ENCODE measurements at regions not wholly inside any gene's neighbourhood (a gene's known extent, or its start where the extent isn't known, plus 50 kb on each side); places are given as distances from the start of the nearest gene placed in this dataset.

DNA sequence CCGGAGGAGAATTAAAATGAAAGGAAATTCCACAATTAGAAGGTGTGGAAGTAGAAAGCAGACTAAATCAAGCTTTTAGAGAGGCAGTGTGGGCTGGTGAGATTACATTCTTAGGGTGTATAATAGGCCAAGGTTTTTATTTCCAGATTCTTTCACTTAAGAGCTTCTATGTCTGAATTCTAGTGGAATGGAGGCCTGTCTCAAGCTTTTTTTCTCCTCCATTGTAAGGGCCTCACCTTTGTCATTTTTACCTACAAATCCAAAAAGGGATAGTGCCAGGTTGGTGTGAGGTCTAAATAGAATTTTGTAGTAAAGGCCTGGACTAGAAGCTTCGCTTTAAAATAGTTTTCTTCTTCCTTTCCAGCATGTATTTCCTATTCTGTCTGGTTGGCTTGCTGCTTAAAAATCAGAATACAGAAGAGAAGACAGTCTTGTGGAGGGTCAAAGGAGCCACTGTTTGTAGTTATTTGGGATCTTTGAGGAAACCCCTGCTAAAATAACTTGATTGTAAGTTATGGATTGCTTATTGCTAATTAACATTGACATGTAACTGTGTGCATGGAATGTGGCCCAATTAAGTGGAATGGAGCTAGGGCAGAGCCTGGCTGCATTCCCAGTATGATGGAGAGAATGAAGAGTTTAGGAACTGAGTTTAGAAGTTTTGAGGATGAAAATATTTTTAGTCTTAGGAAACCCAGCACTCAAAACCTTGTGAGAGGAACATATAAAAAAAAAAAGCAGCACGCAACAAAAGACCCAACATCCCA is 162.5 kb upstream of the B3GALT2 start:
- DNase-seq = no peak

DNA sequence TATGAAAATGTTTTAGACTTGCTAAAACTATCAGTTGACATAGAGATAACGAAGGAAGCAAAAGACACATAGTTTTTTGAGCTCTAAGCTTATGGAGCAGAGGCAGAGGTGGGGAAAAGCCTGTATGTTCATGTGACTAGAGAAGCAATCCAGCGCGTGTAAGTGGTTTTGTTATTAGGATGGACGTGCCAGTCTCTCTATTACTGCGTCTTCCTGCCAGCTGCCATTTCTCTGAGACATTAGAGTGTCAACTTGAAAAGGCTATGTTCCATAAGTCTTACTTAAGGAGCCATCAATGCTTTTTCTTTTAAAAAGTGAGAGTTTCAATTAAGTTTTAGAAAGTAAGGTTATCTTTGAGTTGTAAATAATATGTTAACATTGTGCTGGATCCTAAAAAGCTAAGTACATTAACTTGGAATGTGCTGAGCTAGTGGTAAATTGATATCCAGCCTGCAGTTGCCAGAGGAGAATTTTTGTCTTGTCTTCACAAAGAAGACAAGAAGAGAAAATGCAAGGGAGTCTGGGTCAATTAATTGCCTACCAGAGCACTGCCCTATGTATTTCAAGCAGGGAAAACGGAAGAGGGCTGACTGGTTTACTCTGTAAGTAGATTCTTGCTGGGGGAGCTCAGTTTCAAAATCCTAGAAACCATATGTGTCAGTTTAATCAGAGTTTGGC is 161.8 kb upstream of the B3GALT2 start:
- no peak for DNase-seq
- in situ Hi-C loops (cut with HindIII; ENCODE audit: low pct_ligation_motif_present, low pct_unique_long_range_greater_than_20kb, low sequenced_read_pairs) = no loop called here

More for the DNA sequence above, 162.5 kb upstream of the B3GALT2 start:
- in situ Hi-C loops (cut with HindIII; ENCODE audit: low pct_ligation_motif_present, low pct_unique_long_range_greater_than_20kb, low sequenced_read_pairs) = no loop called here

DNA sequence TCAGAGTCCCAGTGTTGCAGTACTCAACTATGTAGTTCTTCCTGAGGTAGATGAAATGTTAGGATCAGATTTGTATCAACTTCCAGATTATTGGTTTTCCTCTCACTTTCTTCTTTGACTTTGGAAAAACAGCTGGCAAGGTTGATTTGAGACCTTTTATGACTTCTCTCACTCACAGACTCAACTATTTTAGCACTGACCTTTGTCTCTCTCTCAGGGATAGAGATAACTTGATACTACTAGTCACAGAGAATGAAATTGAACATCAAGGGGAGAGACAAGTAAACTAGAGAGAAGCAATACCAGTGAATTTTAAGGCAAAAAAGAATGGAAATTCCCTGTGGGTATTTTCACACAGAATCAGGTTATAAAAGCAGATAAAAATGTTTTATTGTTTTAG is 159.7 kb upstream of the B3GALT2 start:
- in situ Hi-C loops (cut with HindIII; ENCODE audit: low pct_ligation_motif_present, low pct_unique_long_range_greater_than_20kb, low sequenced_read_pairs) = no loop called here
- DNase-seq = no peak

DNA sequence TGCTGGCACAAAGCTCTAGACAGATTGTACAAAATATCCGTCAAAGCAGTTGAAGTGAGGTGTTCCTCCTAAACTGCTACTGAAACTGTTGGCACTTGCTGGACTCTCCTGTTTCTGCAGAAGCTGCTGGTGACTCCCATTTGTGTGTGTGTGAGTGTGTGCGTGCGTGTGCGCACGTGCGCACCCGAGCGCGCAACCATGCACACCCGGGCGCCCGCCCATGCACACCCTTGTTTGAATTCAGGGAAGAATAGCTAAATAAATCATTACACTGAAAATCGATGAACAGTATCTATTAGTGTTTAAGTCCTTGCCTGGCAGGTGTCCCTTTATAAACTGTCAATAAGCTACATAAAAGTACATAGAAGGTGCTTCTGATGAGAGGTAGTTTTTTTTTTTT is 156.4 kb upstream of the B3GALT2 start:
- no peak for DNase-seq
- in situ Hi-C loops (cut with HindIII; ENCODE audit: low pct_ligation_motif_present, low pct_unique_long_range_greater_than_20kb, low sequenced_read_pairs) = no loop called here

DNA sequence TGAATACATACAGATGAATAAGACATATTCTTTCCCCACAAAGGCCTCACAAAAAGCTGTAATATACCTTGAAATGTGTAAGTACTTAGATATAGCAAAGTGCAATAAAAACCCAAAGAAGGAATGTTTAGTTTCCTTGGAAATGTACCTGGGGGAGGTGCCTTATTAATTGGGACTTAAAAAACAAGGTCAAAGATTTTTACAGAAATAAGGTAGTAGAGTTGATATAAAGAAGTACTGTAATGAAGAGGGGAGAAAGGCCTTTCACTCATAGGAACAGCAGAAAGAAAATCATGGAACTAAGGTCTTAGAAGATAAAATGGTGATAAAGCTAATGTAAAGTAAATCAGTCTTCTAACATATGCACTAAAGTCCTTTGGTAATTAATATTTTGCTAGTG is 153.9 kb upstream of the B3GALT2 start:
- no peak for DNase-seq
- in situ Hi-C loops (cut with HindIII; ENCODE audit: low pct_ligation_motif_present, low pct_unique_long_range_greater_than_20kb, low sequenced_read_pairs) = no loop called here

DNA sequence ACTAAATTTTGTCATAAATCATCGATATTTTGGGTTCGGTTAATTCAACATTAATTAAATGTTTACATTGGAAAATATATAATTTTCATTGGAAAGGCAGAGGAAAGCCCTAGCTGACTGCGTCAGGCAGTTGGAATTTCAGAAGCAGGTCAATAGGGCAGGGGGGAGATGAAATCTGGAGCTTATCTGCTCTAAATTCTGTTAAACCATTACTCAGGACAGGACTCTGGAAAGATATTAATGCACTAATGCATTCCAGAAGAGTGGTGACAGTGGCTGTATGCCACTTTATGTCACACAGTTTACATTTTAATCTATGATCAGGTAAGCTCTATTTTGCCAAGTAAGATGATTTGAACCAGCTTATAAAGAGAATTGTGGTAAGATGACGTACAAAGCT is 153.0 kb upstream of the B3GALT2 start:
- in situ Hi-C loops (cut with HindIII; ENCODE audit: low pct_ligation_motif_present, low pct_unique_long_range_greater_than_20kb, low sequenced_read_pairs) = no loop called here
- no peak for DNase-seq

DNA sequence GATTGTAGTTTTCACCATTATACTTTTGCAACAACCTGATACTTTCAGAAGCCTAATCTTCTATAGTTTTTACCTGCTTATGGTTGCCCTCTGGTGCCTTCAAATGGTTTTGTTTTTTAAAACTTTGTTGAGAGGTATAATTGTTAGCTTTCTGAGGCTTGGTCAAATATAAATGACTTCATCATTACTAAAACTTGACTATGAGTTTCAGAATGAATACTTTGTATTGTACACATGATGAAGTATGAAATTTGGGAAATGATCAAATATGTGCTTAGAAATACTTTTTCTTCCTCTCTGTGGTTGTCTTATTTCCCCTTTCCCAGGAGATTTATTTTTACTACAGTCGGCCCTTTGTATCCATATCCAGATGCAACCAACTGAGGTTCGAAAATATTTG is 151.8 kb upstream of the B3GALT2 start:
- in situ Hi-C loops (cut with HindIII; ENCODE audit: low pct_ligation_motif_present, low pct_unique_long_range_greater_than_20kb, low sequenced_read_pairs) = no loop called here
- DNase-seq = peak; percentile 17

DNA sequence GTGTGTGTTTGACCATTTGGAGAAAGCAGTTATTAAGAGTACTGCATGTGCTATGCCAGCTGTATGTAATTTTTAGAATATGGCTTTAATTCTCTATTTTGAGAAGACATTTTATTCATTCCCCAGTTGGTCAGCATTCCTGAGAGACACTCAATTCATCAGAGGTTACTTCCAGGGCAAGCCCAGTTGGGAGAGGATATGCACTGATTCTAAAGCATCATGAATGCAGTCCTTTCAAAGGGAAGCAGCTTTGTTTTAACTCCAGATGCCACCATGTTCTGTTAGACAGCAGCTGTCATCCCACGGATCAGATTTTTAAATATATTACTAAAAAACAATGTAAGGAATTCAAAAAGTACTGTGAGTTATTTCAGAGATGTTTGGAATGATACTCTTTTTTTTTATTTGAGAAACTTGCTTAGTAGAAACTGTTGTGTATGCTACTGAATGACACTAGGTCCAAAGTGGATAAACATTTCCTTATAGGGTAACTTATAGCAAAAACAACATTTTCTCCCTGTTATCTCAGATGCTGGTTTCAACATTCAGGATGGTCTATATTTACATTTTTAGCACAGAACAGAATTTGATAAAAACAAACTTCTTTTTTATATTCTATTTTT is 149.5 kb upstream of the B3GALT2 start:
- DNase-seq = no peak
- in situ Hi-C loops (cut with HindIII; ENCODE audit: low pct_ligation_motif_present, low pct_unique_long_range_greater_than_20kb, low sequenced_read_pairs) = no loop called here

DNA sequence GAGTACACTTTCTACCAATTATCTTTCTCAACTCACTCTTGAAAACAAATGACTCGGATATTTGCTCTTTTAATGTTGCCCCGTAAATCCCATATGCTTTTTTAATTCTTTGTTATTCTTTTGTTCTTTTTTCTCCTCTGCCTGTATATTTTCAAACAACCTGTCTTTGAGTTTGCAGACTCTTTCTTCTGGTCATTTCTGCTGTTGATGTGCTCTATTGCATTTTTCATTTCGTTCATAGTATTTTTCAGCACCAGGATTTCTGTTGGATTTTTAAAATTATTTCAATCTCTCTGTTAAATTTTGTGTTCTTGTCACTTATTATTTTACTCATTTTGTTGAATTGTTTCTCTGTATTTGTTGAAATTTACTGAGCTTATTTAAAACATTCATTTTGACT is 146.8 kb upstream of the B3GALT2 start:
- in situ Hi-C loops (cut with HindIII; ENCODE audit: low pct_ligation_motif_present, low pct_unique_long_range_greater_than_20kb, low sequenced_read_pairs) = no loop called here
- DNase-seq = no peak

DNA sequence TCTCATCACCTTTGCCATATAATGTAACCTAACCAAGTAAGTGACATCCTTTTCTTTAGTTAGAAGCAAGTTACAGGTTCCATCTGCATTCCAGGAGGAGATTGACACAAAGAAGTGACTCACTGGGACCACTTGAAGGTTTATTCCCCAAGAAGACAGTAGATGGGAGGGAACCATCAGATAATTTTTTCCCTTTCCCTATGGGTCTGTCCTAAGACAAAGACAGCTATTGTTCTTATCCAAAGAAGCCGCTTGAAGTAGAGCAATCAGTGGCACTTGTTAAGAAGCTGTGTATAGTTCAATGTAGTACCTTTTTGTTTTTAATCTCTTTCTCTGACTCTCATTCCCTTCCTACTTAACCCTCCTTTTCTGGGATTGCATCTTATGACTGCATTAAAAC is 139.9 kb upstream of the B3GALT2 start:
- in situ Hi-C loops (cut with HindIII; ENCODE audit: low pct_ligation_motif_present, low pct_unique_long_range_greater_than_20kb, low sequenced_read_pairs) = no loop called here
- DNase-seq = no peak

DNA sequence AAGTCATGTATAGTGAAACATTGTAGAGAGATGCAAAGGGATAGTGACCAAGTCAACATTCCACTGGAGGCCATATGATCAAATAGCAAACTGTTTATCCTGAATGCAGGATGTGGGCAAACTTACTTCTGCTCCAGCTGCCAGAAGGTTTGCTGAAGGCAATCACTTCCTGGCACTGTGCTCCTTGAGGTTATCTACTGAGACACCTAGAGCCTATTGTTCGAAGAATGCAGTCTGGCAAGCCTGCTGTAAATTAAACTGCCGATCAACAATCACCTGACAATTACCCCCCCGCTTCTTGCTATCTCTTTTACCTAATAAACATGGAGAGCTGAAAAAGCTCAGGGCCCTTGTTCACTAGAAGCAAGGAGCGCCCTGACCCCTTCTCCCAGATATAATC is 139.4 kb upstream of the B3GALT2 start:
- DNase-seq = peak; percentile 21
- in situ Hi-C loops (cut with HindIII; ENCODE audit: low pct_ligation_motif_present, low pct_unique_long_range_greater_than_20kb, low sequenced_read_pairs) = no loop called here

DNA sequence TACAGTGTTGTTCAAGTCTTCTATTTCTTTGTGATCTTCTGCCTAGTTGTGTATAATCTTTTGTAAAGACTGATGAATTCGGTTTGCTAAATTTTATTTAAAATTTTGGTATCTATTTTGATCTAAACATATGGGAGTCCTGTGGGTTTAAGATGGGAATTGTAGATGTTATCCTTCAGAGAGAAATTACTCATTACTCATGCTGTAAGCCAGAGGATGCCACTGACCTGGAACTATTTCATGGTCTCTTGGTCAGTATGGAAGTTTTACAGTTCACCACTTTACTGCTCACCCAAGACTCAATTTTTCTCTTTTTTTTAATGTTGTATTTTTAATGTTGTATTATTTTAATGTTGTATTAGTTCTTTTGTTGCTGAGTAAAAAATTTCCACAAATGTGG is 138.6 kb upstream of the B3GALT2 start:
- in situ Hi-C loops (cut with HindIII; ENCODE audit: low pct_ligation_motif_present, low pct_unique_long_range_greater_than_20kb, low sequenced_read_pairs) = no loop called here
- peak; percentile 39 for DNase-seq

DNA sequence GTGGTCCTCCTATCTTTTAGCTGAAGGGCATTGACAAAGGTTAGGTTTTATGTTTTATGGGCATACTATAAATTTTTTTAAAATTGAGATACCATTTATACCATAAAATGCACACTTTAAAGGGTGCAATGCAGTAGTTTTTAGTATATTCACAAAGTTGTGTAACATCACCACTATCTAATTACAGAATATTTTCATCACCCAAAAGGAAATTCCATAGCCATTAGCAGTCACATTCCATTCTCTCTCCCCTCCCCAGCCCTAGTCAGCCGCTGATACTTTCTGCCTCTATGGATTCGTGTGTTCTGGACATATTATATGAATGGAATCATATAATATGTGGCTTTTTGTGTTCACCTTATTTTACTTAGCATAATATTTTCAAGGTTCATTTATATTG is 135.8 kb upstream of the B3GALT2 start:
- peak; percentile 73 for DNase-seq
- in situ Hi-C loops (cut with HindIII; ENCODE audit: low pct_ligation_motif_present, low pct_unique_long_range_greater_than_20kb, low sequenced_read_pairs) = no loop called here

DNA sequence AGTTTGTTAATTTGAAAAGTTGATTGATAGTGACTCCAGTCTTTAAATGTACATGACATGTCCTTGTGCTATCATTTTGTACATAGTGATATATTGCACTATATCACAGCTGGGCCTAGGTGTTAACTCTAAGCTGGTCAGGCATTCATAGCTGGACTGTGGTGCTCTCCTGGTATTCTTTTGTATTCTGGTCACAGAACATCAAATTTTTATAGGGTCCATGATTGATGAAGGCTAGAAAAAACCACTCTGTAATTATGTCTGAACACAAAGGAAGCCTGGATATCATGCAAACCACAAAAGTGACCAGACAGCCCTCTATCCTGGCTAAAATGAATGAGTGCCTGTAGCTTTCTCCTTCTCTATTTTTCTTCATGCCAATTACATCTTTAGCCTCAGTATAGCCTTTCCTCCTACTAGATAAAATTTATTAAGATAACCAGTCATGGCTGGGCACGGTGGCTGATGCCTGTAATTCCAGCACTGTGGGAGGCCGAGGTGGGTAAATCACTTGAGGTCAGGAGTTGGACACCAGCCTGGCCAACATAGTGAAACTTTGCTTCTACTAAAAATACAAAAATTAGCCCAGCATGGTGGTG is 134.9 kb upstream of the B3GALT2 start:
- in situ Hi-C loops (cut with HindIII; ENCODE audit: low pct_ligation_motif_present, low pct_unique_long_range_greater_than_20kb, low sequenced_read_pairs) = no loop called here
- DNase-seq = no peak

DNA sequence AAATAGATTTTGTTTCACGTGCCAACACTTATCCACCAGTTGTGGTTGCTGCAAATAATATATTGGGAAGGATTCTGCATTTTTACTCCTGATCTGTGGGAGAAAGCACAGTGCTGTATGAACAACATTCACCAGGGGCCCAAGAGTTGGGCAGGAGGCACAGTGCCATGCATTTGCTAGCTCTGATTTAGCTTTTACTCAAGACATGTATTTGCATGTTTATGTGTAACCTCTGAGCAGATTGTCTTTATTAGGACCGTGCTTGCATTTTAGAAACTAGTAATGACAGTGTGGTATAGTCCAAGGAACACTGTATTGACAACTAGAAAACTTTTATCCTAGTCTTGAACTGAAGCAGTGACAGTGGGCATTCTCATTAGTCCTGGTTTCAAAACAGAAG is 133.9 kb upstream of the B3GALT2 start:
- in situ Hi-C loops (cut with HindIII; ENCODE audit: low pct_ligation_motif_present, low pct_unique_long_range_greater_than_20kb, low sequenced_read_pairs) = no loop called here

DNA sequence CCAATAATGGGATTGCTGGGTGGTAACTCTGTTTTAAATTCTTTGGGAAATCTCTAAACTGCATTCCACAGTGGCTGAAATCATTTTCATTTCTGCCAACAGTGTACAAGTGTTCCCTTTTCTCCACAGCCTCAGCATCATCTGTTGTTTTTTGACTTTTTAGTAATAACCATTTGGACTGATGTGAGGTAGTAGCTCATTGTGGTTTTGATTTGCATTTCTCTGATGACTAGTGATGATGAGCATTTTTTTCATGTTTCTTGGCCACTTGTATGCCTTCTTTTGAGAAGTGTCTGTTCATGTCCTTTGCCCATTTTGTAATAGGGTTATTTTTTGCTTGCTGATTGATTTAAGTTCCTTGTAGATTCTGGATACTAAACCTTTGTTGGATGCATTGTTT is 131.9 kb upstream of the B3GALT2 start:
- in situ Hi-C loops (cut with HindIII; ENCODE audit: low pct_ligation_motif_present, low pct_unique_long_range_greater_than_20kb, low sequenced_read_pairs) = no loop called here
- DNase-seq = no peak

More for the DNA sequence above, 133.9 kb upstream of the B3GALT2 start:
- no peak for DNase-seq

DNA sequence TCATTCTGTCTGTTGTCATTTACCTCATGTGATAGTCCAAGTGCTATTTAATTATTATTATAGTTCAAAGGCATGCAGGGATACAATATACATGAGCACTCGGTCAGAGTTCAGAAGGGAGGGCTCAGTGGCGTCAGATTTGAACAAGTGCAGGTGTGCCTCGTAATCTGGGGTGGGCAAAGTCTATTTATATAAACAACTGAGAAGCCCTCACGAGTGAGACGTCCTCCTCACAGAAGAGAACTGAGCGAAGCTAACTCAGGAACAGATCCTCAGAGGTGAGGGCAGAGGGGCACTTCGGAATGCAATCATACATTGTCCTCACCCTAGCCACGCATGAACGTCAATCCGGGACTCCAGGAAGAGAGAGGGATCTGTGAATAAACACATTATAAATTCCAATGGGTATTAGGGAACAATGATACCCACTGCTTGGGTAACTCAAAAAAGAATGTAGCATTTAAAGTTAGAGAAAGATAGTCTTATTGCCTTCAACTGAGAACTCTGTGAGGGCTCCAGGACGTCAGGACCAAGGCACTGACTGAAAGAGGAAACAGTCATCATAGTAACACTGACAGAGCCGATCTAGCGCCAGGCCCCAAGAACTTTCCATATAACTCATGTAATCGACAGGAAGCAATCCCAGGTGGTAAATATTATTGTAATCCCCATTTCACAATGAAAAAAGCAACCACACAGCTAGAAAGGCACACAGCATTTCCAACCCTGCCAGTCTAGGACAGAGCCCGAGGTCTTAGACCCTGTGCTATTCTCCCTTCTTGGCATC is 127.1 kb upstream of the B3GALT2 start:
- in situ Hi-C loops (cut with HindIII; ENCODE audit: low pct_ligation_motif_present, low pct_unique_long_range_greater_than_20kb, low sequenced_read_pairs) = no loop called here
- no peak for DNase-seq

DNA sequence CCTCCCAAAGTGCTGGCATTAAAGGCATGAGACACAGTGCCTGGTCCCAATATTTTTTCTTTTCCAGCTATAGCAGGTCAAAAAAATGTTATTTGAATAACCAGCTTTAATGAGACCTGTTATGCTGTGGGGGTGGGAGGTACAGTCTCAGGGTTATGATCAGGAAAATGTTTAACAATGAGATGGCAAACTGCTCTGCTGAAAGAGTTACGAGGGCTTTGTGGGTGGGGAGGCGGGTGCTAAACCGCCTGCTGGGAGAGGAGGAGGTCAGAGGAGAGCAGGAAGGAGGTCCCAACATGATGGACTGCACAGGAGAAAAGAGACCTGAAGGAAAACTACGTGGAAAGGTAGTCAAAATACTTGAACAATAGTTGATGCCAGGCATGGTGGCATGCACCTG is 126.0 kb upstream of the B3GALT2 start:
- in situ Hi-C loops (cut with HindIII; ENCODE audit: low pct_ligation_motif_present, low pct_unique_long_range_greater_than_20kb, low sequenced_read_pairs) = no loop called here
- DNase-seq = no peak
